Tibial nerve (tissue), 4 donors: ENCODE measurements at regions not wholly inside any gene's neighbourhood (a gene's known extent, or its start where the extent isn't known, plus 50 kb on each side); places are given as distances from the start of the nearest gene placed in this dataset.

Experiments
- DNase-seq, 2 donors: peaks; one replicate each; pipeline ENCODE4 v3.0.0-alpha.2; 2019; ENCODE audit warnings: low spot score in 2 of 2
- H3K27ac ChIP-seq, 4 donors: fragments of 200-600 bp; sonication (generic) in 3 of 4; one replicate each; pipeline ENCODE4 v1.5.1; 2017 to 2019; ENCODE audit warnings: mild to moderate bottlenecking in 1 of 4
- H3K27me3 ChIP-seq, 2 donors: fragments of 200-600 bp; sonication (generic) in 1 of 2; one replicate each; pipeline versions ENCODE4 v1.5.1 to v1.6.0; 2017 to 2019
- H3K36me3 ChIP-seq, 3 donors: fragments of 200-600 bp; sonication (generic); one replicate each; pipeline ENCODE4 v1.5.1; 2018 to 2019
- H3K4me1 ChIP-seq, 4 donors: fragments of 200-600 bp; sonication (generic) in 3 of 4; one replicate each; pipeline ENCODE4 v1.5.1; 2017 to 2019
- H3K4me3 ChIP-seq, 4 donors: fragments of 200-600 bp; sonication (generic) in 3 of 4; one replicate each; pipeline ENCODE4 v1.5.1; 2017 to 2019; ENCODE audit warnings: mild to moderate bottlenecking in 1 of 4, moderate library complexity in 1 of 4
- H3K9me3 ChIP-seq, 4 donors: fragments of 200-600 bp; sonication (generic) in 3 of 4; one replicate each; pipeline ENCODE4 v1.5.1; 2017 to 2019
- CTCF ChIP-seq, 5 experiments: fragments of 200-600 bp in 3 of 5; fragments of 450-650 bp in 2 of 5; sonication (generic) in 3 of 5; IDR thresholded peaks; one replicate each; pipeline ENCODE4 v1.5.1; 2016 to 2019; ENCODE audit warnings: antibody characterized with exemption in 5 of 5, mild to moderate bottlenecking in 3 of 5, moderate library complexity in 2 of 5
- EP300 ChIP-seq, 2 donors: sonication (generic); formaldehyde crosslinking; IDR thresholded peaks; one replicate each; pipeline ENCODE4 v1.6.1; 2017; ENCODE audit warnings: antibody characterized with exemption in 2 of 2, mild to moderate bottlenecking in 1 of 2
- POLR2A ChIP-seq, 2 donors: fragments of 450-650 bp; IDR thresholded peaks; one replicate each; pipeline ENCODE4 v1.6.1; 2017; ENCODE audit warnings: antibody characterized with exemption in 2 of 2, mild to moderate bottlenecking in 2 of 2, moderate library complexity in 2 of 2
- WGBS, 2 donors: methylation state at CpG; one replicate each; pipeline ENCODE4 v1.1.5; 2018; 5-methylcytosine and 5-hydroxymethylcytosine counted together

GRCh38 chr5:128813317-128814070 is 151.8 kb upstream of the SLC27A6 start:
- TF ChIP-seq EP300 (IDR thresholded peaks at IDR 0.05) (no peak), CTCF (IDR thresholded peaks at IDR 0.05) (no peak), POLR2A (IDR thresholded peaks at IDR 0.05) (no peak)
- no peaks in the 10 kb centered on the region for H3K27me3 ChIP-seq
- WGBS, 2 donors: 87 to 96% methylated on average over 4 of the region's 4 CpGs
- no peak overlapping the region for H3K4me3 ChIP-seq
- no peaks in the 10 kb centered on the region for H3K36me3 ChIP-seq
- peaks cover 0 to 4% (median 2%) of the 10 kb centered on the region in 4 donors for H3K9me3 ChIP-seq
- H3K4me1 ChIP-seq: no peaks in the 10 kb centered on the region
- DNase-seq: no peak
- H3K27ac ChIP-seq: no peak overlapping the region

- no peak overlapping the region for H3K4me3 ChIP-seq
- H3K27ac ChIP-seq: no peak overlapping the region
- H3K4me1 ChIP-seq: no peaks in the 10 kb centered on the region
- H3K27me3 ChIP-seq: no peaks in the 10 kb centered on the region
- WGBS, 2 donors: 51 to 55% methylated on average over 5 of the region's 5 CpGs
- peaks cover 0 to 4% (median 2%) of the 10 kb centered on the region in 4 donors for H3K9me3 ChIP-seq
- no peak for DNase-seq
- TF ChIP-seq POLR2A (IDR thresholded peaks at IDR 0.05): no peak
- TF ChIP-seq CTCF (IDR thresholded peaks at IDR 0.05): no peak
- TF ChIP-seq EP300 (IDR thresholded peaks at IDR 0.05): no peak
- H3K36me3 ChIP-seq: no peaks in the 10 kb centered on the region
Observed at GRCh38 chr5:128815201-128815600, 150.1 kb upstream of the SLC27A6 start.

- Histone ChIP-seq H3K9me3 (no peaks in the 10 kb centered on the region), H3K4me1 (no peaks in the 10 kb centered on the region), H3K27me3 (no peaks in the 10 kb centered on the region), H3K36me3 (no peaks in the 10 kb centered on the region), H3K27ac (no peak overlapping the region), H3K4me3 (no peak overlapping the region)
- no peak for DNase-seq
- 59 to 80% methylated on average over 1 of the region's 1 CpG for WGBS, 2 donors
- no peak for TF ChIP-seq POLR2A (IDR thresholded peaks at IDR 0.05)
- no peak for TF ChIP-seq CTCF (IDR thresholded peaks at IDR 0.05)
- no peak for TF ChIP-seq EP300 (IDR thresholded peaks at IDR 0.05)
Observed at GRCh38 chr5:128825826-128826225, 139.5 kb upstream of the SLC27A6 start.

GRCh38 chr5:128826275-128826674 is 139.0 kb upstream of the SLC27A6 start:
- no peak overlapping the region for H3K27ac ChIP-seq
- no peak for DNase-seq
- H3K36me3 ChIP-seq: no peaks in the 10 kb centered on the region
- no peak overlapping the region for H3K4me3 ChIP-seq
- H3K27me3 ChIP-seq: no peaks in the 10 kb centered on the region
- 97 to 100% methylated on average over 1 of the region's 1 CpG for WGBS, 2 donors
- TF ChIP-seq EP300 (IDR thresholded peaks at IDR 0.05) (no peak), POLR2A (IDR thresholded peaks at IDR 0.05) (no peak), CTCF (IDR thresholded peaks at IDR 0.05) (no peak)
- no peaks in the 10 kb centered on the region for H3K9me3 ChIP-seq
- no peaks in the 10 kb centered on the region for H3K4me1 ChIP-seq

- Histone ChIP-seq H3K27me3 (no peaks in the 10 kb centered on the region), H3K4me3 (no peak overlapping the region), H3K4me1 (no peaks in the 10 kb centered on the region), H3K27ac (no peak overlapping the region), H3K9me3 (no peaks in the 10 kb centered on the region), H3K36me3 (no peaks in the 10 kb centered on the region)
- 79 to 81% methylated on average over 5 of the region's 5 CpGs for WGBS, 2 donors
- TF ChIP-seq CTCF (IDR thresholded peaks at IDR 0.05) (no peak), POLR2A (IDR thresholded peaks at IDR 0.05) (no peak), EP300 (IDR thresholded peaks at IDR 0.05) (no peak)
- no peak for DNase-seq
Observed at GRCh38 chr5:128836571-128836970, 128.7 kb upstream of the SLC27A6 start.
